SK-MEL-5 (cell line): ENCODE measurements at regions not wholly inside any gene's neighbourhood (a gene's known extent, or its start where the extent isn't known, plus 50 kb on each side); places are given as distances from the start of the nearest gene placed in this dataset.

Experiments used
- DNase-seq: peaks from one replicate; pipeline ENCODE4 v3.0.0-alpha.2; 2016; ENCODE audit warnings: low read depth, low spot score
- in situ Hi-C: cut with HindIII; loops from 2 replicates; pipeline ENCODE4 v1.10.0; 2016; ENCODE audit warnings: low sequenced_read_pairs, high pct_unique_total_duplicates, low pct_unique_long_range_greater_than_20kb

- no peak for DNase-seq
- in situ Hi-C loops: no loop called here
Measured at GRCh38 chr18:41466436-41467160, 488.4 kb upstream of the PIK3C3 start.

- DNase-seq: no peak
- in situ Hi-C loops: no loop called here
Measured at GRCh38 chr18:41465386-41465785, 489.6 kb upstream of the PIK3C3 start.

- in situ Hi-C loops: no loop called here
- DNase-seq: no peak
Measured at GRCh38 chr18:41464278-41464677, 490.8 kb upstream of the PIK3C3 start.

- in situ Hi-C loops: no loop called here
- no peak for DNase-seq
Measured at GRCh38 chr18:41462946-41463345, 492.1 kb upstream of the PIK3C3 start.

GRCh38 chr18:41461114-41461513, 493.9 kb upstream of the PIK3C3 start:
- DNase-seq: no peak
- in situ Hi-C loops: no loop called here

- DNase-seq: no peak
- in situ Hi-C loops: no loop called here
Measured at GRCh38 chr18:41459656-41460055, 495.4 kb upstream of the PIK3C3 start.

GRCh38 chr18:41458376-41458775, 496.7 kb upstream of the PIK3C3 start:
- in situ Hi-C loops: no loop called here

GRCh38 chr18:41457765-41458326, 497.2 kb upstream of the PIK3C3 start:
- in situ Hi-C loops: no loop called here
- no peak for DNase-seq

More at GRCh38 chr18:41458376-41458775, 496.7 kb upstream of the PIK3C3 start:
- no peak for DNase-seq

GRCh38 chr18:41456831-41457230, 498.2 kb upstream of the PIK3C3 start:
- DNase-seq: no peak
- in situ Hi-C loops: no loop called here

GRCh38 chr18:41449612-41450011, 505.4 kb upstream of the PIK3C3 start:
- no peak for DNase-seq
- in situ Hi-C loops: no loop called here

GRCh38 chr18:41444943-41445342, 510.1 kb upstream of the PIK3C3 start:
- no peak for DNase-seq
- in situ Hi-C loops: no loop called here

- in situ Hi-C loops: no loop called here
- no peak for DNase-seq
Measured at GRCh38 chr18:41436772-41437171, 518.3 kb upstream of the PIK3C3 start.

- in situ Hi-C loops: no loop called here
- no peak for DNase-seq
Measured at GRCh38 chr18:41418598-41418997, 536.4 kb upstream of the PIK3C3 start.

GRCh38 chr18:41416044-41416443, 539.0 kb upstream of the PIK3C3 start:
- in situ Hi-C loops: no loop called here

GRCh38 chr18:41410006-41410405, 545.0 kb upstream of the PIK3C3 start:
- in situ Hi-C loops: no loop called here
- no peak for DNase-seq

More at GRCh38 chr18:41416044-41416443, 539.0 kb upstream of the PIK3C3 start:
- no peak for DNase-seq

- in situ Hi-C loops: no loop called here
- no peak for DNase-seq
Measured at GRCh38 chr18:41406834-41407233, 548.2 kb upstream of the PIK3C3 start.

GRCh38 chr18:41396861-41397260, 558.2 kb upstream of the PIK3C3 start:
- in situ Hi-C loops: no loop called here
- no peak for DNase-seq

- in situ Hi-C loops: no loop called here
- no peak for DNase-seq
Measured at GRCh38 chr18:41396211-41396610, 558.8 kb upstream of the PIK3C3 start.

GRCh38 chr18:41395695-41396094, 559.3 kb upstream of the PIK3C3 start:
- in situ Hi-C loops: no loop called here

More at GRCh38 chr18:41395695-41396094, 559.3 kb upstream of the PIK3C3 start:
- peak; percentile 14 for DNase-seq
